GM12864 (cell line): ENCODE measurements at regions not wholly inside any gene's neighbourhood (a gene's known extent, or its start where the extent isn't known, plus 50 kb on each side); places are given as distances from the start of the nearest gene placed in this dataset.

ENCODE experiments used
- DNase-seq: peaks from one replicate; pipeline ENCODE4 v3.0.0-alpha.2; 2011; ENCODE audit warnings: low read depth
- H3K4me3 ChIP-seq: 2 replicates; pipeline ENCODE4 v1.5.1; 2011; ENCODE audit warnings: mild to moderate bottlenecking, low read depth, low read length, control low read depth
- TF ChIP-seq, protein P1 (sequence below): IDR thresholded peaks from 2 replicates; pipeline ENCODE4 v1.5.1; 2011; ENCODE audit warnings: low read depth, mild to moderate bottlenecking, moderate library complexity, low read length, control low read depth, inconsistent platforms; ENCODE audit errors: missing control alignments

DNA sequence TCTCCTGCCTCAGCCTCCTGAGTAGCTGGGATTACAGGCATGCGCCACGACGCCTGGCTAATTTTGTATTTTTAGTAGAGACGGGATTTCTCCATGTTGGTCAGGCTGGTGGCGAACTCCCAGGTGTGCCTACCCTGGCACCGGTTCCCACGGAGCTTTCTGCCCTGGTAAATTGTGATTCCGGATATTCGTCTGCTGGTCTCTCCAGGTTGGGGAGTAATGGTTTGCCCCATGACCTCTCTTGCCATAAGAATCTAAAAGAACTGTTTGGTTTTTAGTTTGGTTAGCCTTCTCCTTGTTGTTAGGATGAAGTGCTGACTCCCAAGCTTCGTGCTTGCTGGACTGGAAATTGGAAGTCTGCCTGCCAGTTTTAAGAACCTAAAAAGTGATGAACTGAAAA, 223.8 kb downstream of the BCAS1 start:
- TF ChIP-seq, protein P1, sequence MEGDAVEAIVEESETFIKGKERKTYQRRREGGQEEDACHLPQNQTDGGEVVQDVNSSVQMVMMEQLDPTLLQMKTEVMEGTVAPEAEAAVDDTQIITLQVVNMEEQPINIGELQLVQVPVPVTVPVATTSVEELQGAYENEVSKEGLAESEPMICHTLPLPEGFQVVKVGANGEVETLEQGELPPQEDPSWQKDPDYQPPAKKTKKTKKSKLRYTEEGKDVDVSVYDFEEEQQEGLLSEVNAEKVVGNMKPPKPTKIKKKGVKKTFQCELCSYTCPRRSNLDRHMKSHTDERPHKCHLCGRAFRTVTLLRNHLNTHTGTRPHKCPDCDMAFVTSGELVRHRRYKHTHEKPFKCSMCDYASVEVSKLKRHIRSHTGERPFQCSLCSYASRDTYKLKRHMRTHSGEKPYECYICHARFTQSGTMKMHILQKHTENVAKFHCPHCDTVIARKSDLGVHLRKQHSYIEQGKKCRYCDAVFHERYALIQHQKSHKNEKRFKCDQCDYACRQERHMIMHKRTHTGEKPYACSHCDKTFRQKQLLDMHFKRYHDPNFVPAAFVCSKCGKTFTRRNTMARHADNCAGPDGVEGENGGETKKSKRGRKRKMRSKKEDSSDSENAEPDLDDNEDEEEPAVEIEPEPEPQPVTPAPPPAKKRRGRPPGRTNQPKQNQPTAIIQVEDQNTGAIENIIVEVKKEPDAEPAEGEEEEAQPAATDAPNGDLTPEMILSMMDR = no peak
- H3K4me3 ChIP-seq = no peak overlapping the region
- no peak for DNase-seq

DNA sequence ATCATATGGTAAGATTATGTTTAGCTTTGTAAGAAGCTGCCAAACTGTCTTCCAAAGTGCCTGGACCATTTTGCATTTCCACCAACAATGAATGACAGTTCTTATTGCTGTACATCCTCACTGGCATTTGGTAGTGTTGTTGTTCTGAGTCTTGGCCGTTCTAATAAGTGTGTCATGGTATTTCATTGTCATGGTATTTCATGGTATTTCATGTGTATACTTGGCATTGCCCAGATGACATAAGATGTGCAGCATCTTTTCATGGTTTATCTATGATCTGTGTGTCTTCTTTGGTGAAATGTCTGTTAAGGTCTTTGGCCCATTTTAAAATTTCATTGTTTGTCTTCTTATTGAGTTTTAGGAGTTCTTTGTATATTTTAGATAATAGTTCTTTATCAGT, 224.4 kb downstream of the BCAS1 start:
- no peak overlapping the region for H3K4me3 ChIP-seq
- no peak for DNase-seq
- TF ChIP-seq, protein P1 = no peak

DNA sequence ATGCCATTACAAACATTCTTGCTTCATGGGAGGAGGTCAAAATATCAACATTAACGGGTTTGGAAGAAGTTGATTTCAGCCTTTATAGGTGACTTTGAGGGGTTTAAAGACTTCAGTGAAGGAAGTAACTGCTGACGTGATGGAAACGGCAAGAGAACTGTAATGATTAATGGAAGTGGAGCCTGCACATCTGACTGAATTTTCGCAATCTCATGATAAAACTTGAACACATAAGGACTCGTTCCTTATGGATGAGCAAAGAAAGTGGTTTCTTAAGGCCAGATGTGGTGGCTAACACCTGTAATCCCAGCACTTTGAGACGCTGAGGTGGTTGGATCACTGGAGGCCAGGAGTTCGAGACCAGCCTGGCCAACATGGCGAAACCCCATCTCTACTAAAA, 226.1 kb downstream of the BCAS1 start:
- no peak overlapping the region for H3K4me3 ChIP-seq
- DNase-seq = no peak
- TF ChIP-seq, protein P1 = no peak

DNA sequence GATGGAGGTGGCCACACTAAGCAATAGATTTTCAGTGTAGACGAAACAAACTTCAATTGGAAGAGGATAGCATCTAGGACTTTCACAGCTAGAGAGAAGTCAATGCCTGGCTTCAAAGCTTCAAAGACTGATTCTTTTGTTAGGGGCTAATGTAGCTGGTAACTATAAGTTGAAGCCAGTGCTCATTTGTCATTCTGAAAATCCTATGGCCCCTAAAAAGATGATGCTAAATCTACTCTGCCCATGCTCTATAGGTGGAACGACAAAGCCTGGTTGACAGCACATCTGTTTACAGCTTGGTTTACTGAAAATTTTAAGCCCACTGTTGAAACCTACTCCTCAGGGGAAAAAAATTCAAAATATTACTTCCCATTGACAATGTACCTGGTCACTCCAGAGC, 226.7 kb downstream of the BCAS1 start:
- TF ChIP-seq, protein P1 = no peak
- DNase-seq = no peak
- H3K4me3 ChIP-seq = no peak overlapping the region

DNA sequence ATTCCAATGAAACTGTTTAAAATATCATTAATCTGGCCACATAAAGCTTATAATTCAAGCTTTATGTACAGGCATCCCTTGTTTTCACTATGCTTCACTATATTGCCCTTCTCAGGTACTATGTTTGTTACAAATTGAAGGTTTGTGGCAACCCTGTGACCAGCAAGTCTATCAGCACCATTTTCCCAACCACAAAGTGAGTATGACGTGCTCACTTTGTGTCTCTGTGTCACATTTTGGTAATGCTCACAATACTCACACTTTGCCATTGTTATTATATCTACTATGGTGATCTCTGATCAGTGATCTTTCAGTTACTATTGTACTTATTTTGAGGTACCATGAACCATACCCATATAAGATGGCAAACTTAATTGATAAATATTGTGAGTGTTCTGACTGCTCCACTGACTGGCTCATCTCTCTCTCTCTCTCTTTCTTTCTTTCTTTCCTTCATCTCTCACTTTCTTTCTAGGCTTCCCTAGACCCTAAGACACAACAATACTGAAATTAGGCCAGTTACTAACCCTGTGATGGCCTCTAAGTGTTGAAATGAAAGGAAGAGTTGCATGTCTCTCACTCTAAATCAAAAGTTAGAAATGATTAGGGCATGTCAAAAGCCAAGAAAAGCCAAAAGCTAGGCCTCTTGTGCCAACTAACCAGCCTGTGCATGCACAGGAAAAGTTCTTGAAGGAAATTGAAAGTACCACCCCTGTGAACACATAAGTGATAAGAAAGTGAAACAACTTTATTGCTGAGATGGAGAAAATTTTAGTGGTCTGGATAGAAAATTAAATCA, 227.9 kb downstream of the BCAS1 start:
- TF ChIP-seq, protein P1 = no peak
- H3K4me3 ChIP-seq = no peak overlapping the region
- no peak for DNase-seq

DNA sequence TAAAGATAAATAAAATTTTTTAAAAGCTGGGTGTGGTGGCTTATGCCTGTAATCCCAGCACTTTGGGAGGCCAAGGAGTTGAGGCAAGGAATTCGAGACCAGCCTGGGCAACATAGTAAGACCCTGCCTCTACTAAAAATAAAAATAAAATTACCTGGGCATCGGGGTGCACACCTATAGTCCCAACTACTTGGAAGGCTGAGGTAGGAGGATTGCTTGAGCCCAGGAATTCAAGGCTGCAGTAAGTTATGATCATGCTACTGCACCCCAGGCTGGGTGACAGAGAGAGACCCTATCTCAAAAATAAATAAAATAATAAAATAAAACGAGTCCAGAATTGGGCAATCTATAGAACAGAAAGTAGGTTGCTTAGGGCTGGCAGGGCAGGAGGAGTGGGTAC, 228.7 kb downstream of the BCAS1 start:
- no peak overlapping the region for H3K4me3 ChIP-seq
- DNase-seq = no peak
- TF ChIP-seq, protein P1 = no peak

DNA sequence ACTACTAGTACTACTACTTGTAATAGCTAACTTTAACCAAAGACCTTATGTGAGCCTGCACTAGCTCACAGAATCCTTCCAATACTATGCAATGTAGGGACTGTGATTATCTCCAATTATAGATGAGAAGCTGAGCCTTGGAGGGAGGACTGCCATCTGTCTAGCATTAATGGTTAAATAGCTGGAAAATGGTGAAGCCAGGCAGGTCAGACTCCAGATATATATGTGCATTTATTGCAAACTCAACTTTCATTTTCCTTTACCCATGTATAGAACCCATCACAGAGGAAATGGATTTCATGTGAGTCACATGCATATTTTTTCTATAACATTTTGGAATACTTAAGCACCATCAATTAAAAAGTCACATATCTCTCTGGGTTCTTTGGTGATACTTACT, 229.9 kb downstream of the BCAS1 start:
- H3K4me3 ChIP-seq = no peak overlapping the region
- TF ChIP-seq, protein P1 = no peak
- DNase-seq = no peak
